GM12872 (cell line): ENCODE measurements at regions not wholly inside any gene's neighbourhood (a gene's known extent, or its start where the extent isn't known, plus 50 kb on each side); places are given as distances from the start of the nearest gene placed in this dataset.

Experiments
- CTCF ChIP-seq: IDR thresholded peaks from 3 replicates; pipeline ENCODE4 v1.5.1; 2011; ENCODE audit warnings: low read depth, mild to moderate bottlenecking, low read length, moderate library complexity; ENCODE audit not compliant: insufficient read depth

- TF ChIP-seq CTCF: no peak
Observed at GRCh38 chr10:84805149-84805548, 476.8 kb downstream of the CCSER2 start.

- TF ChIP-seq CTCF: no peak
Observed at GRCh38 chr10:84811113-84811512, 482.7 kb downstream of the CCSER2 start.

GRCh38 chr10:84818961-84819360 is 490.6 kb downstream of the CCSER2 start:
- no peak for TF ChIP-seq CTCF

GRCh38 chr10:84820120-84820519 is 491.7 kb downstream of the CCSER2 start:
- peak; percentile 29; the same call in 2 of the 3 replicates for TF ChIP-seq CTCF

- no peak for TF ChIP-seq CTCF
Observed at GRCh38 chr10:84820596-84820995, 492.2 kb downstream of the CCSER2 start.

GRCh38 chr10:84822931-84823630 is 494.7 kb downstream of the CCSER2 start:
- TF ChIP-seq CTCF: no peak

GRCh38 chr10:84824525-84824924 is 496.1 kb downstream of the CCSER2 start:
- no peak for TF ChIP-seq CTCF
